ENCODE measurements at regions not wholly inside any gene's neighbourhood (a gene's known extent, or its start where the extent isn't known, plus 50 kb on each side); places are given as distances from the start of the nearest gene placed in this dataset.

GRCh38 chr12:124514996-124515932 is 52.1 kb downstream of the NCOR2 start:
- peak in 1 of 5 donors; percentile 50 for DNase-seq
- WGBS, 4 donors: 79 to 83% (median 81%) methylated on average over 19 of the region's 19 CpGs
- H3K4me1 ChIP-seq: peaks cover 11 to 97% (median 81%) of the 10 kb centered on the region in 12 donors
- intact Hi-C loops (cut with DNase I): loop anchor here in 7 of 10 donors (5.0 to 10.0 kb wide), 15 partner anchors 37 to 400 kb away; partner anchors contain the start of genes NCOR2 (in 1 of the 7) and UBC (in 1 of the 7)
- TF ChIP-seq POLR2A (IDR thresholded peaks at IDR 0.05): no peak
- H3K27me3 ChIP-seq: no peaks in the 10 kb centered on the region
- no peak for ATAC-seq
- H3K27ac ChIP-seq: peak overlapping the region in 11 of 12 donors; percentile 90 to 100 (median 95)
- H3K9me3 ChIP-seq: peaks cover 0 to 3% (median 0%) of the 10 kb centered on the region in 12 donors
- H3K4me3 ChIP-seq: peak overlapping the region in 6 of 12 donors; percentile 60 to 81 (median 67)
- H3K36me3 ChIP-seq: peaks cover 0 to 12% (median 3%) of the 10 kb centered on the region in 9 donors

DNA sequence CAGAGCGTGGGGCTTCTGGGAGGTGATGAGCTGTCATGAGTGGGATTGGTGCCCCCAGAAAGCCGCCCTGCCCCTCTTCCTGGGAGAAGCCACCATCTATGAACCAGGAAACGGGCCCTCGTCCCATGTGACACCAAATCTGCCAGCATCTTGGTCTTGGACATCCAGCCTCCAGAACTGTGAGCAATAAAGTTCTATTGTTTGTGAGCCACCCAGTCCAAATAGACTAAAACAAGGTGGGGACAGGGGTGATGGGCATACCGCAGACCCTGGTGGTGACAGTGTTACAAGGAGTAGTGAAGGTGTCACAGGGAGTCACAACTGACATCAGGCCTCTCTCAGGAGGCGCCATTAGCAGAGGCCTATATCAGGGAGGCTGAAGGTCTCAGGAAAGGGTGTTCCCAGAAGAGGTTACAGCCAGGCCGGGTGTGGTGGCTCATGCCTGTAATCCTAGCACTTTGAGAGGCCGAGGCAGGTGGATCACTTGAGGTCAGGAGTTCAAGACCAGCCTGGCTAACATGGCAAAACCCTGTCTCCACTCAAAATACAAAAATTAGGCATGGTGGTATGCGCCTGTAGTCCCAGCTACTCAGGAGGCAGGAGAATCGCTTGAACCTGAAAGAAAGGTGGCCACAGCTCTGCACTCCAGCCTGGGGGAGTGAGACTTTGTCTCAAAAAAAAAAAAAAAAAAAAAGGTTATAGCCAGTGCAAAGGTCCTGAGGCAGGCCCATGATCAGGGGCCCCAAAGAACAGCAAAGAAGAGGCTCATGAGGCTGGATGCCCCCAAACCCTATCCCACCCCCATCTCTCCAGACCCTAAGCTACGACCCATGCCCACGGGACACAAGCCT is 53.0 kb downstream of the NCOR2 start:
- no peaks in the 10 kb centered on the region for H3K27me3 ChIP-seq
- WGBS, 4 donors: 83 to 91% (median 87%) methylated on average over 12 of the region's 12 CpGs
- TF ChIP-seq, protein P1, sequence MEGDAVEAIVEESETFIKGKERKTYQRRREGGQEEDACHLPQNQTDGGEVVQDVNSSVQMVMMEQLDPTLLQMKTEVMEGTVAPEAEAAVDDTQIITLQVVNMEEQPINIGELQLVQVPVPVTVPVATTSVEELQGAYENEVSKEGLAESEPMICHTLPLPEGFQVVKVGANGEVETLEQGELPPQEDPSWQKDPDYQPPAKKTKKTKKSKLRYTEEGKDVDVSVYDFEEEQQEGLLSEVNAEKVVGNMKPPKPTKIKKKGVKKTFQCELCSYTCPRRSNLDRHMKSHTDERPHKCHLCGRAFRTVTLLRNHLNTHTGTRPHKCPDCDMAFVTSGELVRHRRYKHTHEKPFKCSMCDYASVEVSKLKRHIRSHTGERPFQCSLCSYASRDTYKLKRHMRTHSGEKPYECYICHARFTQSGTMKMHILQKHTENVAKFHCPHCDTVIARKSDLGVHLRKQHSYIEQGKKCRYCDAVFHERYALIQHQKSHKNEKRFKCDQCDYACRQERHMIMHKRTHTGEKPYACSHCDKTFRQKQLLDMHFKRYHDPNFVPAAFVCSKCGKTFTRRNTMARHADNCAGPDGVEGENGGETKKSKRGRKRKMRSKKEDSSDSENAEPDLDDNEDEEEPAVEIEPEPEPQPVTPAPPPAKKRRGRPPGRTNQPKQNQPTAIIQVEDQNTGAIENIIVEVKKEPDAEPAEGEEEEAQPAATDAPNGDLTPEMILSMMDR (IDR thresholded peaks at IDR 0.05): no peak
- TF ChIP-seq POLR2A (IDR thresholded peaks at IDR 0.05): no peak
- H3K36me3 ChIP-seq: peaks cover 0 to 12% (median 3%) of the 10 kb centered on the region in 9 donors
- H3K4me1 ChIP-seq: peaks cover 8 to 97% (median 81%) of the 10 kb centered on the region in 12 donors
- H3K4me3 ChIP-seq: no peak overlapping the region
- no peak for ATAC-seq
- H3K27ac ChIP-seq: peak overlapping the region in 10 of 12 donors; percentile 22 to 83 (median 64)
- intact Hi-C loops (cut with DNase I): loop anchor here in 5 of 10 donors (5.0 to 10.0 kb wide), 7 partner anchors 60 to 400 kb away; partner anchors contain the start of gene UBC (in 1 of the 5)
- H3K9me3 ChIP-seq: peaks cover 0 to 3% (median 0%) of the 10 kb centered on the region in 12 donors
- DNase-seq: no peak

DNA sequence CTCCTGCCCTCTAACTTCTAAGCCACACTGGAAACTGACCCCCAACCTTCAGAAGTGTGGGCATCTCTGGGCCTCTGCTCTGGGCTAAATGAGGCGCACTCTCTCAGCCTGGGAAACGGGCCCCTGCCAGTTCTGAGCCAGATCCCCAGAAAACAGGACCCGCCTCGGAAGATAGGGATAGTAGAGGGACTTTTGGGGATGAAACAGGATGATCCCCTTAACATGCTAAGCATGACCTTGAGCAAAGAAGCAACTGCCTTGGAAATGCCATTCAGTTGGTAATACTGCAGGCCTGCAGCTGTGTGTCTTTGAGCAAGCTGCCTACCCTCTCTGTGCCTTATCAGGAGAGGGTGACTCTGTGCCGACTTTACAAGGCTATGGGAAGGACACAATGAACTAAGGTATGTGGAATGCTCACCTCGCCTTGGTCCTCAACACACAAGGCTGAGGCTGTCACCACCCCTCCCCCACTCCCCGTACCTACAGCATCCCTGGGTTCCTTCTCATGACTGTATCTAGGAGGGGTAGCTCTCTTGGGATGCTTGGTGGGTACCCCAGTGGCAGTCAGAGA is 54.0 kb downstream of the NCOR2 start:
- no peak for TF ChIP-seq POLR2A (IDR thresholded peaks at IDR 0.05)
- TF ChIP-seq, protein P1 (IDR thresholded peaks at IDR 0.05): no peak
- peaks cover 0 to 12% (median 3%) of the 10 kb centered on the region in 9 donors for H3K36me3 ChIP-seq
- no peak for DNase-seq
- H3K27me3 ChIP-seq: no peaks in the 10 kb centered on the region
- H3K27ac ChIP-seq: peak overlapping the region; percentile 19 to 83 (median 68)
- intact Hi-C loops (cut with DNase I): loop anchor here in 5 of 10 donors (5.0 to 10.0 kb wide), 7 partner anchors 59 to 401 kb away; partner anchors contain the start of gene UBC (in 1 of the 5)
- no peak for ATAC-seq
- 64 to 69% (median 68%) methylated on average over 6 to 7 of the region's 7 CpGs for WGBS, 4 donors
- H3K9me3 ChIP-seq: peaks cover 0 to 3% (median 0%) of the 10 kb centered on the region in 12 donors
- no peak overlapping the region for H3K4me3 ChIP-seq
- peaks cover 12 to 99% (median 86%) of the 10 kb centered on the region in 12 donors for H3K4me1 ChIP-seq
